GM12874 (cell line): ENCODE measurements at regions not wholly inside any gene's neighbourhood (a gene's known extent, or its start where the extent isn't known, plus 50 kb on each side); places are given as distances from the start of the nearest gene placed in this dataset.

Experiments used
- CTCF ChIP-seq: IDR thresholded peaks from 2 replicates; pipeline ENCODE4 v1.5.1; 2011; ENCODE audit warnings: low read depth, mild to moderate bottlenecking, control low read depth, low read length, moderate library complexity; ENCODE audit not compliant: insufficient read depth

- no peak for TF ChIP-seq CTCF
Observed at GRCh38 chr19:31908080-31908479, 437.3 kb upstream of the ZNF507 start.

- no peak for TF ChIP-seq CTCF
Observed at GRCh38 chr19:31908496-31909225, 436.7 kb upstream of the ZNF507 start.

- TF ChIP-seq CTCF, result no peak
Observed at GRCh38 chr19:31910224-31910623, 435.2 kb upstream of the ZNF507 start.

GRCh38 chr19:31911577-31911976, 433.8 kb upstream of the ZNF507 start:
- no peak for TF ChIP-seq CTCF

- no peak for TF ChIP-seq CTCF
Observed at GRCh38 chr19:31913103-31913661, 432.2 kb upstream of the ZNF507 start.

- TF ChIP-seq CTCF, result no peak
Observed at GRCh38 chr19:31930401-31930800, 415.0 kb upstream of the ZNF507 start.

- no peak for TF ChIP-seq CTCF
Observed at GRCh38 chr19:31937983-31938382, 407.4 kb upstream of the ZNF507 start.
